ENCODE measurements at regions not wholly inside any gene's neighbourhood (a gene's known extent, or its start where the extent isn't known, plus 50 kb on each side); places are given as distances from the start of the nearest gene placed in this dataset.

- no peaks in the 10 kb centered on the region for H3K27me3 ChIP-seq (ENCODE audit: insufficient read depth, low read length)
- H3K27ac ChIP-seq (ENCODE audit: low read depth, low read length) = no peak overlapping the region
- POLR2A ChIA-PET = no interaction called here
- no peaks in the 10 kb centered on the region for H3K9me3 ChIP-seq (ENCODE audit: control insufficient read depth in 1 of 2, insufficient read depth in 1 of 2, low read depth in 1 of 2, low read length in 2 of 2)
- no peak overlapping the region for H3K4me3 ChIP-seq (replicated peaks in 1 of 2; ENCODE audit: low read depth in 1 of 2, low read length in 2 of 2)
- intact Hi-C loops (cut with micrococcal nuclease) = no loop called here
- ATAC-seq (no peak), DNase-seq (ENCODE audit: low read depth, low spot score) (no peak)
- H2AFZ ChIP-seq (ENCODE audit: low read depth, low read length, poor library complexity, severe bottlenecking) = no peak overlapping the region
- RAD21 ChIA-PET (ENCODE audit: low non-redundant PET in 1 of 2, low total read pairs in 2 of 2, uncharacterized antibody in 2 of 2, unreplicated experiment in 2 of 2) = no interaction called here
- H3K9ac ChIP-seq (ENCODE audit: low read length) = no peak overlapping the region
- TF ChIP-seq FOSL1 (IDR thresholded peaks at IDR 0.05; ENCODE audit: low read depth) (no peak), MAX (IDR thresholded peaks at IDR 0.05) (no peak), SP1 (IDR thresholded peaks at IDR 0.05; ENCODE audit: low read depth) (no peak), POLR2AphosphoS5 (IDR thresholded peaks at IDR 0.05; ENCODE audit: low read depth, low read length) (no peak), EGR1 (IDR thresholded peaks at IDR 0.05; ENCODE audit: low read depth) (no peak), YY1 (IDR thresholded peaks at IDR 0.05; ENCODE audit: extremely low read depth, insufficient replicate concordance, low read depth, low read length) (no peak), ATF3 (IDR thresholded peaks at IDR 0.05) (no peak), RAD21 (IDR thresholded peaks at IDR 0.05; ENCODE audit: low read depth) (no peak), EZH2phosphoT487 (IDR thresholded peaks at IDR 0.05; ENCODE audit: borderline replicate concordance) (no peak), ELF1 (IDR thresholded peaks at IDR 0.05; ENCODE audit: borderline replicate concordance, low read depth) (no peak), SRF (IDR thresholded peaks at IDR 0.05; ENCODE audit: low read depth) (no peak), ZBTB33 (IDR thresholded peaks at IDR 0.05; ENCODE audit: extremely low read depth, insufficient replicate concordance, low read length) (no peak), TCF7L2 (IDR thresholded peaks at IDR 0.05; ENCODE audit: borderline replicate concordance, extremely low read depth, insufficient read depth, insufficient read length) (no peak), REST (IDR thresholded peaks at IDR 0.05; ENCODE audit: low read depth) (no peak), CTCF (IDR thresholded peaks at IDR 0.05 in 2 of 3, conservative IDR thresholded peaks at IDR 0.05 in 1 of 3; ENCODE audit: borderline replicate concordance in 1 of 3, insufficient read depth in 1 of 3, low read depth in 2 of 3, low read length in 2 of 3) (no peak), ZFX (IDR thresholded peaks at IDR 0.05) (no peak), CEBPB (IDR thresholded peaks at IDR 0.05; ENCODE audit: low read depth) (no peak)
- no peaks in the 10 kb centered on the region for H3K4me1 ChIP-seq (ENCODE audit: control insufficient read depth in 1 of 2, insufficient read depth in 2 of 2, low read length in 2 of 2)
- H4K20me1 ChIP-seq (ENCODE audit: insufficient read depth) = no peaks in the 10 kb centered on the region
- no peaks in the 10 kb centered on the region for H3K9me2 ChIP-seq (ENCODE audit: insufficient read depth)
- no peaks in the 10 kb centered on the region for H3K36me3 ChIP-seq (ENCODE audit: control insufficient read depth in 1 of 2, insufficient read depth in 2 of 2, low read length in 2 of 2)
- no peaks in the 10 kb centered on the region for H3K79me2 ChIP-seq (ENCODE audit: insufficient read depth, low read length)
- CTCF ChIA-PET = no interaction called here
- H3K4me2 ChIP-seq (ENCODE audit: low read length) = no peak overlapping the region
- no TSS peak for BruUV-seq (replicated peaks)
Observed at GRCh38 chr3:153866901-153867300, 254.3 kb upstream of the ARHGEF26 start.

Data from HCT116 (cell line).